Putamen (tissue), 1 donor: ENCODE measurements at regions not wholly inside any gene's neighbourhood (a gene's known extent, or its start where the extent isn't known, plus 50 kb on each side); places are given as distances from the start of the nearest gene placed in this dataset.

ENCODE experiments used
- DNase-seq: peaks from one replicate; pipeline ENCODE4 v3.0.0-alpha.2; 2016; ENCODE audit warnings: low spot score

- DNase-seq = no peak
Observed at GRCh38 chr4:10201381-10202223, 85.0 kb upstream of the WDR1 start.

GRCh38 chr4:10200869-10201268 lies 84.3 kb upstream of the WDR1 start:
- DNase-seq = no peak

- DNase-seq = no peak
Observed at GRCh38 chr4:10198365-10198764, 81.8 kb upstream of the WDR1 start.

DNA sequence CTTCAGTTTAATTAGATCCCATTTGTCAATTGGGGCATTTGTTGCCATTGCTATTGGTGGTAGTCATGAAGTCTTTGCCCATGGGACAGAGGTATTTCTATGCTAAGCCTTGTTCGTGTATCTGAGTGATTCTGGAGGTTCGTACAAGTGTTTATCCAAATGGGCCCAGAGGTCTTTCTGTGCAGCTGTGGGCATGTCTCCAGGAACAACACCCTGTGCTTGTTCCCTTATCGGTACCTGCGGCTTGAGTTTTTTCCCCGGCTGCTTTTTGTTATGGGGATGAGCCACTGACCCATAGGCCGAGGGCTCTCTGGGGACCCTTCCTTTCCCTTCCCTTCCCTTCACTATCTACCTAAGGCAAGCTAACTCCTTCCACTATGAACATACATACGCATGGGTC lies 81.4 kb upstream of the WDR1 start:
- DNase-seq = no peak

DNA sequence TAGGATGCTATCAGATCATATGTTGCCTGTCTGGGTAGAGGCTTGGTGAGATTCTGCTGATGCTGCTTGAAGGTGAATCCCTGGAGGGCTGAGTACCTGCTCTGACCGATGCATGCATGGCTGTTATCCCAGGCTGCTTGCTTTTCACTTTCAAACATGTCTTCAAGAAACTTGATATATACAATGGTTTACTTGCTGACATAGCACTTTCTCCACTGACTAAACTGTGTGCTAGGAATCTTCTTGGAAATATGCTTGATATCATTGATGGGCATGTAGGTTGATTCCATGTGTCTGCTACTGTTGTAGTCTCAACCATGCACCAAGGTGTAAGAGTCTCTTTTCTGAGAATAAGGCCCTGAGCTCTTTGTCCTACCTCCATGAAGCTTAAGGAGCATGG lies 79.6 kb upstream of the WDR1 start:
- DNase-seq = no peak

- DNase-seq = no peak
Observed at GRCh38 chr4:10192331-10192730, 75.7 kb upstream of the WDR1 start.

DNA sequence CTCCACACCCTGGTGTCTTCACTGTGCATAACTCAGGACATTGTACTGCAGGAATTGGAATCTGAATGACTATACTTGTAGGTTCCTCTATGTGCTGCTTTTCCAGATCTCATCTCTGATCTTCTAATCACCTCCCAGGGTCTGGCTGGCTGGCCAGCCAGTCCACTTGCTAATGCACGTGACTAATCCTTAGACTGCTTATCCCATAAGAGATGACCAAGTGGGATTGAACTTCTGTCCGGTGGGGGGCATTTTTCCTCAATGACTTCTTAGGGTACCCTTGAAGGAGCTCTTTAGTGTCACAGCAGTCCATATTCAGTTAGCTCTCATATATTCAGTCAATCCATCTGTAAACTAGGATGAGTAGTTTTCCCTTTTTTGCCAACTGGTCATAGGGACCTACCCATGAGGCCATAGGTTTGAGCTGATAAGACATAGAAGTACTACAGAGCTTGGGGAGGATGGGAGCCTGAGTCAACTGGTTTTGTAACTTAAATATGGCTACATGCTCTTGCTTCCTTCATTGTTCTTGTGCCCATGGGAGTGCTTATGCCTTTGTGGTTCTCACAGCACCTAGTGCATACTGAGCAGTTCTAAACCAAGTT lies 71.9 kb upstream of the WDR1 start:
- DNase-seq = no peak

DNA sequence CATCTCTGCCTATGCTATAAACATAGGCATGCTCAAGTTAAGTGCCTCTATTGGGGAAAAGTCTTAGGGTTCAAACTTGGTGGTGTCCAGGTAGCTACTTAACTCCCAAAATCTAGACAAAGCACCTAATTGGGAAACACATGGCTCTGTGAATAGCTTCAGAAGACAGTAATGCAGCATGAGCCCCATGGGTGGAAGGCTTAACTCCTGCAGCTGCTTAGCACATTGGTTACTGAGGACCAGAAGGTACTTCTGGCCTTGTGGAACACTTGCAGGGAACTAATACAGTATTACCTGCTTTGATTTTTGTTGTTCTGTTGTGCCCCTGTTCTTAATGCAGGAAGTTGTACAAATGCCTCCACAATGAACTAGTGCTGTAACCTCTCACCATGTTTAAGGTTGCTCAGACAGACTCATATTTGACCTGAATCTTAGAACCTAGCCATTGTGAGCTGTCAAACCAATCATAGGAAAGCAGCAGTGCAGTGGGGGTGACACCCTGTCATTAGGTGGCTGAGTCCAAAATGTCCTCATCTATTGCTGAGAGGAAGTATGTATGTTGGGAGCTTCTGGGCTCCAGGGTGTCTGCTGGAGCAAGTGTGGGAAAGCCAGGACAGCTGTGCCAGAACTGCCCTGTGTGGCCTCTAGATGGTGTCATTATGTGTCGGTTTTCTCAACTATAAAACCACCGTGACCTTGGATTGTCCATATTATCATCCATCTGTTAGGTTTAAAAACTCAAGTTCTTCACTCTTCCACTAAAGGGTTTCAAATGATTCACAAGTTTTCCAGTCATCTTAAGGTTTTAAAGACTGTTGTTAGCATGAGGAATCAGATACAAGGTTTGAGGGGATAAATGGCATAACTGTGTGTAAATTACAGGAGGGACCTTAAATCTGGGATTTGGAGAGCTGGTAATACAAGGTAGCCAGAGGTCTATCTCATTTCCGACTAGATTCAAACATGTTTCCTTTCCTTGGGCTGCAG lies 69.9 kb upstream of the WDR1 start:
- no peak for DNase-seq

DNA sequence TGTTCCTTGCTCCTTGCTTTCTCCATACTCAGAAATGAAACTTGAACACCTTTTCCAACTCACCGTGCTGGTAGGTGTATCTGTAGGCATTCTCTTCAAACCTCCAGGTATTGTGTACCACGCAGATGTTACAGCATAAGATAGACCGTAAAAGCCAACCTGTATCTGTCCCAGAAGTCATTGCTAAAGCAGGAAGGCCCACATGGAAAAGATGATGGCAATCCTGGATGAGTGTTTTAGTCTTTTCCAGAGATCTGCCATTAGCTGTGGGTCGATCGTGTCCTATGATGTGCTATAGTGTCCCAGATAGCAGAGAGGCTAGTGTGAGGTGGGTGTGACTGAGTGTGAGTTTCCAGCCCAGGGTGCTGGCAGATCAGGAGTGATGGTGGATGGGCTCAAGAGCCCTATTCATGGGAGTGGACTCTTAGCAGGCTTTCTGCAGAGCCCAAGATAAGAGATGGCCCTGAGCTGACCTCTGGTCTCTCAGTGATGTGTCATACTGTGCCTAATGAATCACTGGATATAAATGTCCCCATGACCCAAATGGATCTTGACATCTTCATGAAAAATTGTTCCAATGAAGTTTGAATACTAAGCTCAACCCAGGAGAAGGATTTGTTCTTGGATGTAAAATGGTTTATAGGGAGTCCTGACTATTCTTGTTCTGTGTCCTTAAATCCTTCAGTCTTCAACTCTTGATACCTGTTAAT lies 69.1 kb upstream of the WDR1 start:
- DNase-seq = no peak

GRCh38 chr4:10184501-10184938 lies 67.9 kb upstream of the WDR1 start:
- no peak for DNase-seq

DNA sequence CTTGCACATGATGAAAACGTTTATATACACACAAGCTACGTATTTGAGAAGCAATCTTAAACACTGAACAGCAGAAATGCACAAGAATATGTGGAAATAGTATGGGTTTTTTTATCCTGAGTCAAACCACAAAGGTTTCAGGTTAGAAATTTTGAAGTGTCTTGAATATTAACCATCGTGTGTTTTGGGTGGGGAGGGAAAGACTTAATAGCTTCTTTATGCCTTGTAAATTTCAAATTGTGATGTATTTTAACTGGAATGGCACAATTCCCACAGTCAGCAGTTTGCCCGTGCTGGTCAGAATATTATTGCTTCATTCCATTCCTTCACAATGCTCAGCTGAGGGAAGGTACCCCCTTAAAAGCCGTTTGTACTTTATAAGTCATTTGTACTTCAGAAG lies 67.4 kb upstream of the WDR1 start:
- no peak for DNase-seq

- DNase-seq = no peak
Observed at GRCh38 chr4:10183462-10183861, 66.9 kb upstream of the WDR1 start.

DNA sequence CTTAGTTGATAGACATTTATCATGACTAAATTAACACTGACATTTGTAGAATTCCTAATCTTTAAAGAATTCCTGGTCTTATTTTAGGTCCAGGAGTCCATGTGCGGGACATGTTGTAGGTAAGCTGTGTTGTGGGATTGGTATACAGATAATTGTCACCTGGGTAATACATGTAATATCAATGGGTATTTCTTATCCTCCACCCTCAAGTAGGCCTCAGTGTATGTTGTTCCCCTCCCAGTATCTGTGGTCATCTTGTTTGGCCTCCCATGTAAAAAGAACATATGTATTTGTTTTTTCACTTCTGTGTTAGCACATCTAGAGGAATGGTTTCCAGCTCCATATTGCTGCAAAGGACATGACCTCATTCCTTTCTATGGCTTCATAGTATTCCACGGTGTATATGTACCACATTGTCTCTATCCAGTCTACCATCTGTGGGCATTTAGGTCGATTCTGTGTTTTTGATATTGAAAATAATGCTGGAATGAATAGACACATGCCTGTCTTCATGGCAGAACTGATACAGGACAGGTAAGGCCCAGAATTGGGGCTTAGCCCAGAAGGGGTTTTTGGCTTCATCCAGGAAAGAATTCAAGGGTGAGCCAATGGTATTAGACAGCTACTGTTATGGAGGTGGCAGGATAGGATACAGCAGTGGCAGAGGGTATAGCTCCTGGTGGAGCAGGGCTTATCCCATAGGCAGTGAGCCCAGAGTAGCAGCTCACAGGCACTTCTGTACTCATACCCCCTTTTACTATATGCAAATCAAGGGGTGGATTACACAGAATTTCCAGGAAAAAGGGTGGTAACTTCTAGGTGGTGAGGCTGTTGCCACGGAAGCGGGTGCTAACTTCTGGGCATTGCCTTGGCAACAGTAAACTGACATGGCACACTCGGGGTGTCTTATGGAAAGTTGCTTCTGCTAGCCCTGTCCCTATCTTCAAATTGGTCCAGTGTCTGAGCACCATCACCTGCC lies 66.1 kb upstream of the WDR1 start:
- DNase-seq = no peak

- DNase-seq = no peak
Observed at GRCh38 chr4:10181745-10182445, 65.3 kb upstream of the WDR1 start.

DNA sequence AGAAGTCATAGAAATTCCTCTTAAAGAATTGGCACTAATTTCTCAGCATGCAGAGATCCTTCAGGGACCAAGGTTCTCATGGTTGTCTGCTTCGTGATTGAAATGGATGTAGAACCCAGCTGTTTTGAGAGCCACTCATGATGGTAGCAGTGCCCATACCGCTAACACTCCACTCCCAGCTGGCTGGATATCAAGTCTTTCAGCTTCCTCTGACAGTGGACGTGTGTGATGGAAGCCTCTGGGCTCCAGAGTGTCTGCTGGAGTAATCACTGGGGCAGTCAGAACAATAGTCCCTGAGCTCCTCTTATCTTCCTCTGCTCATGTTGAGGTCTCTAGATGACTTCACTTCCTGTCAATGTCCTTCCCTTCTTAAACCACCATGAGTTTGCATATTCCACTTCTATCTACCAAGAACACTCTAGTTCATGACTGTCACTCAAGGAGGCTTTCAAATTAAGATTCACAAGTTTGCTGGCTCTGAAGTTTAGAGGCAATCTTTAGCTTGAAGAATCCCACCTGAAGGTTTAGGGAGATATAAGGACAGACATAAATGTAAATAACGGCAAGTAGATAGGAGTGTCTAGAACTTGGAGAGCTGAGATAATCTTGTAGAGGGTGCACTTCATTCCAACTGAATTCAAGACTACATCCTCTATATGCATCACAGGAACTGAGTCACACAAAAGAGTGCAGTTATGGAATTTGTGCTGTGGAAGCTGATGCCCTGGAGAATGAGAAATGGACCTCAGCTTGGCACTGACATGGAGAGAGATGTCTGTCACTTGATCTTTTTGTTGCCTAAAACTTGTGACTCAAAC lies 64.5 kb upstream of the WDR1 start:
- DNase-seq = no peak

GRCh38 chr4:10180603-10180926 lies 64.0 kb upstream of the WDR1 start:
- no peak for DNase-seq

DNA sequence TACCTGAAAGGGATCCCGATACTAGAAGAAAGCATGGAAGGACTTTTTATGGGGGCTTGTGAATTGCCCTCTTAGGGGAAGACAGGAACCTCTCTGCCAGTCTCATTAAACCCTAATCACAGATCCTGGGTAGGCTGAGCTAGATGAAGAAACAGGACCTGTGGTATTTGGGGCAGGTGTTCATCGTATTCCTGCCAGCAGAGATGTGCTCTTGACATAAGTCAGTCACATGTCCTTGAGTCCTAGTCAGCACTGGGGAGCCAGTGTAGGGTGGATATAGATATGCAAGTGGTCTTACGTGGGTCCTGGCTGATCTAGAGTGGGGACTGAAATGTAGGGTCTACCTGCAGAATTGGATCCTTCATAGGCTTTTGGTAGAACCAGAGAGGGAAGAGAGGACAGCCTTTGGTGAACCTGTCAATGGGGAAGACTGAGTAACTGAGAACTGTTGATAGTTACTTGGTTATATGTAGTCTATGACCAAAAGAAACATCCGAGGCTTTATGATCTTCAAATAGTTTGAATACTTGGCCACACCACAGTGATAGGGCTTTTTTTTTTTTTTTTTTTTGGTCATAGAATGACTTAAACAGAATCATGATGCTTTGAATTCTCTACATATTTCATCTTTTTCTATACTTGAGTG lies 63.5 kb upstream of the WDR1 start:
- no peak for DNase-seq

DNA sequence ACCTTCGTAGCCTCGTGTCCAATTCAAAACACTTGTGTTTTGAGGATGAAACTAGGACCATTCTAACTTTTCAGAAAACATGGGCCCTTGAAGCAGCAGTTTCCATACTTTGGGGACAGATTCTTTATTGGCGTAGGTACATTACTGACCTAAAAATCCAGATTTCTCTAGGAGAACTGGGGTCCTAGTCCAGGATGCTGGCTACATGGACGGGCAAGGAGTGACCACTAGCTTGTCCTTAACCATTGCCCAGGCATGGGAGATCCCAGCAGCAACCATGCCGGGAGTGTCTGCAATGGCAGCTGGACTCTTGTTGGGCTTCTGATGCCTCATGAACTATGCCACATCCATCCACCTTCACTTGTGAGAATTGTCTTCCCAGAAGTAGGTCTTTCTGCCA lies 62.2 kb upstream of the WDR1 start:
- DNase-seq = no peak

DNA sequence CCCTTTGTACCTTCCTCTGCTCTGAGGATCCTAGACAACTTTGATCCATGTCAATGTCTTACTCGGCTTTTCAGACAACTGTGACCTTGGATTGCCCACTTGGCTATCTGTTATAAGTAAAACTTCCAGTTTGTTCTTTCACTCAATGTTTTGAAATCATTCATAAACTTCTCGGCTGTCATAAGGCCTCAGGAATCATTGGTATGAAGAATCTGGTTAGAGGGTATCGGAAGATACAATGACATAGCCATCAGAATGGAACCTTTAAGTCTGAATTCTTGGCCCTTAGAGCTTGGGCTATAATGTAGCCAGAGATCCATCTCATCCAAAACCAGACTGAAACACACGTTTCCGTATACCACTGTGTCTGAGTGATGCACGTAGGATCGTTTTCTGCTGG lies 59.0 kb upstream of the WDR1 start:
- DNase-seq = no peak
